HG02973 (cell line): ENCODE measurements at regions not wholly inside any gene's neighbourhood (a gene's known extent, or its start where the extent isn't known, plus 50 kb on each side); places are given as distances from the start of the nearest gene placed in this dataset.

Experiments
- ATAC-seq: cut with Tn5 transposase; IDR thresholded peaks from one replicate; pipeline ENCODE4 v1.9.1; 2021; ENCODE audit warnings: moderate library complexity; ENCODE audit not compliant: unreplicated experiment

- no peak for ATAC-seq
Measured at GRCh38 chr4:114494246-114494803, 104.3 kb upstream of the UGT8 start.

- no peak for ATAC-seq
Measured at GRCh38 chr4:114495471-114495928, 103.1 kb upstream of the UGT8 start.

- ATAC-seq = no peak
Measured at GRCh38 chr4:114497116-114497515, 101.5 kb upstream of the UGT8 start.

GRCh38 chr4:114509340-114509739 is 89.3 kb upstream of the UGT8 start:
- ATAC-seq = no peak

- ATAC-seq = no peak
Measured at GRCh38 chr4:114512595-114513295, 85.9 kb upstream of the UGT8 start.

GRCh38 chr4:114519368-114519767 is 79.2 kb upstream of the UGT8 start:
- no peak for ATAC-seq

GRCh38 chr4:114527170-114527569 is 71.4 kb upstream of the UGT8 start:
- ATAC-seq = no peak

GRCh38 chr4:114527637-114528036 is 71.0 kb upstream of the UGT8 start:
- ATAC-seq = no peak

- no peak for ATAC-seq
Measured at GRCh38 chr4:114535725-114536124, 62.9 kb upstream of the UGT8 start.

GRCh38 chr4:114537352-114537751 is 61.3 kb upstream of the UGT8 start:
- no peak for ATAC-seq

- no peak for ATAC-seq
Measured at GRCh38 chr4:114538012-114538617, 60.5 kb upstream of the UGT8 start.

- no peak for ATAC-seq
Measured at GRCh38 chr4:114539985-114540384, 58.6 kb upstream of the UGT8 start.

GRCh38 chr4:114547340-114548134 is 51.1 kb upstream of the UGT8 start:
- no peak for ATAC-seq
